ENCODE measurements at regions not wholly inside any gene's neighbourhood (a gene's known extent, or its start where the extent isn't known, plus 50 kb on each side); places are given as distances from the start of the nearest gene placed in this dataset.
"Not testable (repeated sequence)": the region's sequence is repeated elsewhere in the genome, so short reads cannot be mapped to it uniquely, and the experiment has no call there.

DNA sequence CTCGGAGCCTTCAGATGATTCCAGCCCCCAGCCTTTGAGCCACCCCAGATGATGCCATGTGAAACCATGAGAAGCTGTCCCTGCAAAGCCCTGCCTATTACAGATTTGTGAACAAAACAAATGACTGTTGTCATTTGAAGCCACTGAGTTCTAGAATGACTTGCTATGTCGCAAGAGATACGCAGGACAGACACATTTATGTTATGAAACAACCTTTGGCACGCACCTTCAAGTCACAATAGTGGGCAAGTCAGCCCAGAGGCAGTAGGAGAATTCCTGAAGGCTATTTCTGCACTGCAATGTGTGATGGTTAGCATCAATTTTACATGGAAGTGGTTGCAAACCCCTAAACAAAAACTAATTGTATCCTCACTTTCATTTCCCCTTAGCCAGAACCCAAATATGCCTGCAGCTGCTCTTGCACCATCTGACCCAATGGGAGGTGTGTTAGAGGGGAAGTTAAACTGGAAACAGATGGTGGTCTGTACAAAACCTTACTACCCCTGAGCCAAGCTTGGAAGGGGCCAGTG, 174.4 kb upstream of the ATP6AP2 start:
- DNase-seq = no peak

GRCh38 chrX:40405399-40405798, 175.4 kb upstream of the ATP6AP2 start:
- no peak for DNase-seq

- DNase-seq = no peak
Measured at GRCh38 chrX:40403757-40404156, 177.0 kb upstream of the ATP6AP2 start.

DNA sequence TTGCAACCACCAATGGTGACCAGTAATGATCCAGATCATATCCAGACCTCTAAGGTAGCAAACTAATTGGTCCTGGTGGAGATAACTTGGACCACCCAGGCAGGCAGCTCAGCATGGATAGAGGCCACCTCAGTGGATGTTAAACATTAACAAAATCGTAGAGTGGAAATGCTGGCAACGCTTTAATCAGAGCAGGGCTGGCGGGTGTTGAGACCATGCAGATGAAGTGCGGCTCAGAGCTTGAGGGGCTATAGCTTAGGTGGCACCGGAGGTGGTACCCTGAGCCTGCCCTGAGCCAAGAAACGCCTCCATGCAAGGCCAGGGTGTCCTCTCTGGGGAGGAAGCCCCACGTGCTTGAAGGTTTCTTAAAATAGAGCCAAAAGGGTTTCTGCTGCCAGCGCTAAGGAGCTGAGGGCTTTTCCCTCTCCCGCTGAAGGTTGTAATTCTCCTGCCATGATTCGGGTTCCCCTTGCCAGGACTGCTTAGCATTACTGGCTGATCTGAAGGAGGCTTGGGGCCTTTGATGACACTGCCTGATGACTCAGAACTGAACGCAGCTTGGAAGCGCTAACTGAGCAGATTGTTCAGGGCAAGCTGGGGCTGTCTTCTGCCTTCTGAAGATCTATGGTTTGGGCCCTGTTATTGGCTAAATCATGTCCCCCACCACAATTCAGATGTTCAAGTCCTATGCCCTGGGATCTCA, 177.8 kb upstream of the ATP6AP2 start:
- DNase-seq = peak; percentile 67

- DNase-seq = no peak
Measured at GRCh38 chrX:40395102-40395501, 185.7 kb upstream of the ATP6AP2 start.

GRCh38 chrX:40394302-40394701, 186.5 kb upstream of the ATP6AP2 start:
- no peak for DNase-seq

GRCh38 chrX:40392599-40392998, 188.2 kb upstream of the ATP6AP2 start:
- DNase-seq = no peak

DNA sequence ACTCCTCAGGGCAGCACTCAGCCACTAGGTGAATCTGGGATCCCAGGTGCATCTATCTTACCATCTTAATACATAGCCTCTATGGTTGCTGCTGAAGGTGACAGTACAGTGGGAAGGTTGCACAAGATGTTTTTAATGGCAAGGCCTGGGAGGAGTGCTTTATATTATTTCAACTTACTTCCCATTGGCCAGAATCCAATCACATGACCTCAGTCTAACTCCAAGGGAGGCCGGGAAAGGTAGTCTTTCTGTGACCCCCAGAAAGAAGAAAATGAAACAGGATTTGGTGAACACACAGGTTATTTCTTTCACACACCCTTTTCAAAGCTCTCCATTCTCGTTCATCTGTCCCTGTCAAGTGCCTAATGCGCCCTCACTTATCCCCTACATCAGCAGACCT, 189.1 kb upstream of the ATP6AP2 start:
- no peak for DNase-seq

DNA sequence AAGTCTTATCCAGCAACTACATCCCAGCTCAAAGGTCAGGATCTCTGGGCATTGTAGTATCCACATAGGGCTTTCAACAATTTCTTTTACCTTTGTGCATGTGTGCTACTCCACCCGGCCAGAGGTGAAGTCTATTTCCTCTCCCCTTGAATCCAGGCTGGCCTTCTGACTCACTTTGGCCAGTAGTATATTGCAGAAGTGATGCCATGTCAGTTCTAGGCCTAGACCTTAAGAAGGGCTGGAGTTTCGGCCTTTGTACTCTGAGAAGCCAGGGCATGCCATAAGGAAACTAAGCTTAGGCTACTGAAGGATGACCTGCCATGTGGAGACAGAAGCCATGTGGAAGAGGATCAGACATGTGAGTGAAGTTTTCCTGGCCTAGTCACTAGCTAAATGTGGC, 191.2 kb upstream of the ATP6AP2 start:
- no peak for DNase-seq

GRCh38 chrX:40388441-40388840, 192.3 kb upstream of the ATP6AP2 start:
- no peak for DNase-seq

DNA sequence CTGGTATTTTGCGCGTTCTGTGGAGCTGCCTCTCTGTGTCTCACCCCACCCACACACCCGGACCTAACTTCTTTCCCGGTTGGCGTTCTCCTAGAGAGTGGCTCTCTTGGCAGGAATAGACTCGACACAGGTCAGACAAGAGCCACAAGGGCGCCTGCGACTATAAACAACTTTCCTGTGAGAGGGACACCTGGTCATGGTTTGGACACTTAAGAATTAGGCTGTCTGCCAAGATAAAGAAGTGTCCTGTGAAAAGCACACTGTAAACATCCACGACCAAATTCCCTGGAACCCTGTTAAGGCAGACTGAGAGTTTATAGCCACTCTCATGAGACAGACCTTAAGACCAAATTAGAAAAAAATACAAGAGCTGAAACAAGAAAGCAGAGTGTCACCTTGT, 192.9 kb upstream of the ATP6AP2 start:
- not testable (repeated sequence) for DNase-seq

DNA sequence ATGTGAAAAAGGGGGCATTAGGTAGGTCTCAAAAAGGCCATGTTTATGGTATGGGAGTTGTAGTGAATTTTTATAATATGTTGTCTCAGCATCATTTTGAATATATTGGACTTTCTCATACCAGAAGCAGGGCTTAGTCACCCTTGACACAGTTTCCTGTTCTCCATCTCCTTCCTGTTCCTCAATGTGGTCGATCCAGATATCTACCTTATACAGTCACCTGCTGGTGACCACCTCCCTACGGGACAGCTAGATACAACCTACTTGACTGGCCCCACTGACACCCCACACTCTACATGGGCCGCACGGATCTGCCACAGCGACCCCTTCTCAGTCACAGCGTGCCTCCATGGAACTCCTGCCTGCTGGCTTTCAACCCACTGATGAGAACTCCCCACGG, 193.5 kb upstream of the ATP6AP2 start:
- DNase-seq = not testable (repeated sequence)

DNA sequence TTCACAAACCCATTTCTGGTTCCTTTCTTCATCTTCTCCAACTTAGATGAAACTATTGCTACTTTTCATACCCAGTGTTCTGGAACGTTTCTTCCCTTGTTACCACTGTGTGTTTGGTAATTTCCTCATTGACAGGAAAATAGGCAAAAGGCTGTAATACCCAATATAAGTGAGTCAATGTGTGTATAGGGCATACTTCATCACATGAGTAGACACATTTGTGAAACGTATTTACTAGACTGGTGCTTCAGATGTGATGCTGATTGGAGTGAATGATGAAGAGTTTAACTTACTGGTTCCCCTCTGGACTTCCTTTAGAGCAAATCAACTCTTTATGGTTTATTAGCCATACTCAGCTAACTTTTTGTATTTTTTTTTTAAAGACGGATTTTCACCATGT, 195.1 kb upstream of the ATP6AP2 start:
- DNase-seq = no peak

DNA sequence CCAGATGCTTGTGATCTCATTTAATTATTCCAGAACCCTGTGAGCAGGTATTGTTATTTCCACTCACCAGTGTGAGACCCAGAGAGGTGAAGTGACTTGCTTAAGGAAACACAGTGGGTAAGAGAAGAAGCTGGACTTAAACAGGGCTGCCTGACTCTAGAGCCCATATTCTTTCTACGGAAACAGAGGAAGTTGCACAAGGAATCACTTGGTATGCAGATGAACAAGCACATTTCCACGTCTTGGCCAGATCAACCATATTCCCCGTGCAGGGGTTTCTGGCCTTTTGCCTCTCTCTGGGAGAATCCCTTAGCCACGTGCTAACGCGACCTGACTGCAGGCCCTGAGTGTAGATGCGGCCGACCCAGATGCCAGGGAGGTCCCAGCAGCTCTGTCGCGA, 195.5 kb upstream of the ATP6AP2 start:
- no peak for DNase-seq

DNA sequence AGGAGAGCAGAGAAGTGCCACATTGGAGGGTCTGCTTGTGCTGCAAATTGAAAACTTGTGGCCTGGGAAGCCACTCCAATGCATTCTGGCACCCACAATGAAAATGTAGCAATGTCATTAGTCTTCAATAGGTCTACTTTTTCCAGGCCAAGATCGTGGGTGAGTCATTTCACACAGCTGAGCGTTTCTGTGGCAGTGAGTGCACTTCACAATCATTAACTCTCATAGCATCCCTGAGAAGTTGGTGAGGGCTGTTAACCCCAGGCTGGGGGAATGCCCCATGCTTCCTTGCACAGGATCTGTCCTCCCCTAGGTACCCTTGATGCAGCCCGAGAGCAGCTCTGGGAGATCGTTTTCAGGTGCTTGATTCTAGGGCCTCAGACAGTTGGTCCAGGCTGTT, 196.8 kb upstream of the ATP6AP2 start:
- no peak for DNase-seq

- DNase-seq = no peak
Measured at GRCh38 chrX:40383360-40383759, 197.4 kb upstream of the ATP6AP2 start.

GRCh38 chrX:40380655-40381488, 199.9 kb upstream of the ATP6AP2 start:
- no peak for DNase-seq

DNA sequence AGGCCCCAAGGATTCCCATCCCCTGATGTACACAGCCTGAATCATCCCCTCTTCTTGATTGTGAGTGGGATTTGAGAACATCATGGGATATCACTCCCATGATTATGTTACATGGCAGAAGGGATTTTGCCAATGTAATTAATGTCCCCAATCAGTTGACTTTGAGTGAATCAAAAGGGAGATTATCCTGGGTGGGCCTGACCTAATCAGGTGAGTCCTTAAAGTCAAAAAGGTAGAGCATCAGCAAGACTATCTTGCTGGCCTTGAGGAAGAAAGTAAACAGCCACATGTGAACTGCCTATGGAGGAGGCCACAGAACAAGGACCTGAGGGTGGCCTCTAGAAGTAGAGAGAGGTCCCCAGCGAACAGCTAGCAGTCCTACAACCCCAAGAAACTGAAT, 203.1 kb upstream of the ATP6AP2 start:
- no peak for DNase-seq

DNA sequence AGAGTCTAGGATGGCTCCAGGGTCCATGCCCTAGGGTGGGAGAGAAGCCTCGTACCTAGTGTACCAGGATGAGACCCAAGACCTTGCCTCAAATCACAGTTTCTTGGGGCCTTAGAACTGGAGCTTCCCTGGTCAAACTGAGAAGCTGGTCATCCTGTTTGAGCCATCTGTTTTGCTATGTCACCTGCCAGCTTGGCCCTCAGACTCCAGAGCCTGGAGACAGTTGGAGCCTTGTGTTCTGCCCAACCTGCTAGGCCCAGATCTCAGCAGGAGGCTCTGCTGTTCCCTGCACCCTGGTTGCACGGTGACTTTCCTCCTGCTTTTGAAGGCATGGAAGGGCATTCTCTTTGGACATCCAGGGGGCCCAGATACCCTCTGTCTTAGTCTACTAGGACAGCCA, 206.3 kb upstream of the ATP6AP2 start:
- DNase-seq = no peak

DNA sequence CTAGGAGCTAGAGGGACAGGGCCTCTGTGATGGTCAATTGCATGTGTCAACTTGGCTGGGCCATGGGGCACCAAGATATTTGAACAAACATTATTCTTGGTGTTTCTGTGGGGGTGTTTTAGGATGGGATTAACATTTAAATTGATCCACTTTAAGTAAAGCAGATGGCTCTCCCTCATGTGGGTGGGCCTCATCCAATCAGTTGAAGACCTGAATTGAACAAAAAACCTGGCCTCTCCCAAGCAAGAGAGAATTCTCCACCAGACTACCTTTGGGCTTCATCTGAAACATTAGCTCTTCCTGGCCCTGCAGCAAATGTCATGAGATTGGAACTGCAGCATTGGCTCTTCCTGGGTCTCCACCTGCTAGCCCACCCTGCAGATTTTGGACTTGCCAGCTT, 207.1 kb upstream of the ATP6AP2 start:
- DNase-seq = no peak

DNA sequence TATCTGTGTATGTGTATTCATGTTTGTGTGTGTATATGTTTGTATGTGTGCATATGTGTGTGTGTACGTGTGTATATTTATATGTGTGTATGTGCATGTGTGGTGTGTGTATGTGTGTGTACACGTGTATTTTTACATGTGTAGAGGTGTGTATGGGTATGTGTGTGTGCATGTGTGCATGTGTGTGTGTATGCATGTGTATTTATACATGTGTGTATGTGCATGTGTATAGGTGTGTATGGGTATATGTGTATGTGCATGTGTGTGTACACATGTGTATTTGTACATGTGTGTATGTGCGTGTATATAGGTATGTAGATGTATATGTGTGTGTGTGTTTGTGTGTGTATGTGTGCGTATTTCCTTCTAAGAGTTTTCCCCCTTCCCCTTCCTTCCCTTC, 207.7 kb upstream of the ATP6AP2 start:
- no peak for DNase-seq

- no peak for DNase-seq
Measured at GRCh38 chrX:40371376-40371775, 209.4 kb upstream of the ATP6AP2 start.

GRCh38 chrX:40368611-40369061, 212.1 kb upstream of the ATP6AP2 start:
- DNase-seq = no peak

GRCh38 chrX:40366661-40367060, 214.1 kb upstream of the ATP6AP2 start:
- no peak for DNase-seq

Measured in fibroblast of skin of right biceps (primary cell).